ENCODE measurements at regions not wholly inside any gene's neighbourhood (a gene's known extent, or its start where the extent isn't known, plus 50 kb on each side); places are given as distances from the start of the nearest gene placed in this dataset.

GRCh38 chr5:147143215-147143614 is 91.6 kb upstream of the STK32A start:
- H3K4me3 ChIP-seq (ENCODE audit: low read depth, low read length): no peak overlapping the region
- no peak for TF ChIP-seq CTCF (IDR thresholded peaks at IDR 0.05; ENCODE audit: low read depth, low read length)

DNA sequence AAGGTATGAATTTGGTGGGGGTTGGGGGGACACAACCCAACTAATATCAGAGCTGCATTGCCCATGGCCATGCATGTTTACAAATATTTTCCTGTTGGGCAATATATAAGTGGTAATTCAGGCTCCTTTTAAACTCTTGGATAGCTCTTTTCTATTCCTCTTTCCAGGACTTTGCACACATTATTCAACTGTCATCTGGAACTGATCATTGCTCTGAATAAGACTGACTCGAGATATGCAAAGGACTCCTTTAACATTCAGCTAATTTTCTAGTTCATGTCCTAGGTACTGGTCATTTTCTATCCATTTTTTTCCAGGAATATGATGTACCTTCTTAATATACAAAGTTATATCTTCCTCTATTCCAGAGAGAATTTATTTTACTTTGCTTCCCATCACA is 89.5 kb upstream of the STK32A start:
- H3K4me3 ChIP-seq (ENCODE audit: low read depth, low read length): no peak overlapping the region
- TF ChIP-seq CTCF (IDR thresholded peaks at IDR 0.05; ENCODE audit: low read depth, low read length): no peak

DNA sequence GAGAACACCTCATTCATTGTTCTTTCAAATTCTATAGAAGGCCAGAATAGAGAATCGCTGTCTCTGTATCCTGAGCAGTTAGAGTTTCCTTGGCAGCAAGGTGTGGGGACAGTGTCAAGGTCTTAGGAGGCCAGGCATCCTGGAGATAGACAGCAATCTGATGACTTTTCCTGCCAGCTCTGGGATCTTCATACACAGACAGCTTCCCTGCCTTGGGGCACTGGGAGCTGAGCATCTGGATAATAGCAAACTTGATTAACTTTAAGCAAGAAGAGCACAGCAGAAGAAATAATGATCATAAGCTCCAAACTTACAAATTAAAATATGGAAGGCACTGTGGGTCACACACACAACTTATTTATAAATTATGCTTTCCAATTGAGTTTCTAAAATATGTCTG is 86.1 kb upstream of the STK32A start:
- no peak overlapping the region for H3K4me3 ChIP-seq (ENCODE audit: low read depth, low read length)
- no peak for TF ChIP-seq CTCF (IDR thresholded peaks at IDR 0.05; ENCODE audit: low read depth, low read length)

DNA sequence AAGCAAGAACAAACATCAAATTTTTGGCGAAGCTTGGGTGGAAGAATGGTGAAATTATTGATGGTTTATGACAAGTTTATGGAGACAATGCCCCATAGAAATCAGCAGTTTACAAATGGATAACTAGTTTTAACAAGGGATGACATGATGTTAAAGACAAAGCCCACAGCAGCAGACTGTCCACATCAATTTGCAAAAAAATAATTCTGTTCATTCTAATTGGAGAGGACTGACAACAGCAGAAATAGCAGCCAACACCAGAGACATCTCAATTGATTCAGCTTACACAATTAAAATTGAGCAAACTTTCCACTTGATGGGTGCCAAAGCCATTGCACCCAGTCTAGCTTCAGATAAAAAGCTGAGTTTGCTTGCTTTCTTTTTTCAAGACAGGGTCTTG is 82.7 kb upstream of the STK32A start:
- no peak overlapping the region for H3K4me3 ChIP-seq (ENCODE audit: low read depth, low read length)
- TF ChIP-seq CTCF (IDR thresholded peaks at IDR 0.05; ENCODE audit: low read depth, low read length): no peak

GRCh38 chr5:147154809-147155208 is 80.0 kb upstream of the STK32A start:
- H3K4me3 ChIP-seq (ENCODE audit: low read depth, low read length): no peak overlapping the region
- no peak for TF ChIP-seq CTCF (IDR thresholded peaks at IDR 0.05; ENCODE audit: low read depth, low read length)

DNA sequence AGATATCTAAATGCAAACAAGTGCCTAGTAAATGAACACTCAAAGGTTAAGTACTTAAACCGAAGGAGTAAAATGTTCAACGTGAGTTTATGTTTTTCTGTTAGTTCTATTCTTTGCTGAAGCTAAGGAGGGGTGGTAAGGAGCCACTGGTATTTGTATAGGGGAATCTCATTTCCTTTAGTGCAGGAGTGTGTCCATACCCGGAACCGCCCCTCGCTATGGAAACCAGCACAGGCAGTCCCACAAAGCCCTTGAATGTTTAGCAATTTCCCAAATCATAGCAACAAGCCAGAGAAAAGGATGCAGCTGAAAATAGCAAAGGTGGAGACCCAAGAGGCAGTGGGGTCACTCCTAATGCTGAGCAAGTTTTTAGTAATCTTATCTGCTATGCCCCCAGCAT is 78.8 kb upstream of the STK32A start:
- TF ChIP-seq CTCF (IDR thresholded peaks at IDR 0.05; ENCODE audit: low read depth, low read length): no peak
- H3K4me3 ChIP-seq (ENCODE audit: low read depth, low read length): no peak overlapping the region

- no peak for TF ChIP-seq CTCF (IDR thresholded peaks at IDR 0.05; ENCODE audit: low read depth, low read length)
- no peak overlapping the region for H3K4me3 ChIP-seq (ENCODE audit: low read depth, low read length)
Observed at GRCh38 chr5:147160902-147161700, 73.7 kb upstream of the STK32A start.
